Tibial nerve (tissue), 4 donors: ENCODE measurements at regions not wholly inside any gene's neighbourhood (a gene's known extent, or its start where the extent isn't known, plus 50 kb on each side); places are given as distances from the start of the nearest gene placed in this dataset.

Experiments used
- EP300 ChIP-seq, 2 donors: sonication (generic); formaldehyde crosslinking; IDR thresholded peaks; one replicate each; pipeline ENCODE4 v1.6.1; 2017; ENCODE audit warnings: antibody characterized with exemption in 2 of 2, mild to moderate bottlenecking in 1 of 2
- POLR2A ChIP-seq, 2 donors: fragments of 450-650 bp; IDR thresholded peaks; one replicate each; pipeline ENCODE4 v1.6.1; 2017; ENCODE audit warnings: antibody characterized with exemption in 2 of 2, mild to moderate bottlenecking in 2 of 2, moderate library complexity in 2 of 2
- TF ChIP-seq, protein P1 (sequence below), 5 experiments: fragments of 200-600 bp in 3 of 5; fragments of 450-650 bp in 2 of 5; sonication (generic) in 3 of 5; IDR thresholded peaks; one replicate each; pipeline ENCODE4 v1.5.1; 2016 to 2019; ENCODE audit warnings: antibody characterized with exemption in 5 of 5, mild to moderate bottlenecking in 3 of 5, moderate library complexity in 2 of 5

DNA sequence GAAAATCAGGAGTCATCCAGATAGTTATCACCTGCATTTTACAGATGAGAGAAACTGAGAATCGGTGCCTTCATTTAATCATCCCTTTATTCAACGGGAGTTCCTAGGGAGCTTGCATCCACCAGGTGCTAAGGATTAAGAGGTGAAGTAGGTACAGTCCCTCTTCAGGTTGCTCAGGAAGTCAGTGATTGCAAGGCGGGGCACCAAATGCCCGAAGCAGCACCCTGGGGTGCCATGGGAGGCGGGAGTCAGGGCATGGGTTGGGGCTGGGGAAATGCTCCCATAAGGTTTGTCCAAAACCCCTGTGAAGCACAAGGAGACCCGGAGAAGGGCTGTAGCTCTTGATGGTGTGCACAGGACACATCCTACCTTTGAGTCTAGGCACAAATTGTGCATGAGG is 98.8 kb upstream of the KLF4 start:
- TF ChIP-seq, protein P1, sequence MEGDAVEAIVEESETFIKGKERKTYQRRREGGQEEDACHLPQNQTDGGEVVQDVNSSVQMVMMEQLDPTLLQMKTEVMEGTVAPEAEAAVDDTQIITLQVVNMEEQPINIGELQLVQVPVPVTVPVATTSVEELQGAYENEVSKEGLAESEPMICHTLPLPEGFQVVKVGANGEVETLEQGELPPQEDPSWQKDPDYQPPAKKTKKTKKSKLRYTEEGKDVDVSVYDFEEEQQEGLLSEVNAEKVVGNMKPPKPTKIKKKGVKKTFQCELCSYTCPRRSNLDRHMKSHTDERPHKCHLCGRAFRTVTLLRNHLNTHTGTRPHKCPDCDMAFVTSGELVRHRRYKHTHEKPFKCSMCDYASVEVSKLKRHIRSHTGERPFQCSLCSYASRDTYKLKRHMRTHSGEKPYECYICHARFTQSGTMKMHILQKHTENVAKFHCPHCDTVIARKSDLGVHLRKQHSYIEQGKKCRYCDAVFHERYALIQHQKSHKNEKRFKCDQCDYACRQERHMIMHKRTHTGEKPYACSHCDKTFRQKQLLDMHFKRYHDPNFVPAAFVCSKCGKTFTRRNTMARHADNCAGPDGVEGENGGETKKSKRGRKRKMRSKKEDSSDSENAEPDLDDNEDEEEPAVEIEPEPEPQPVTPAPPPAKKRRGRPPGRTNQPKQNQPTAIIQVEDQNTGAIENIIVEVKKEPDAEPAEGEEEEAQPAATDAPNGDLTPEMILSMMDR (IDR thresholded peaks at IDR 0.05): no peak
- no peak for TF ChIP-seq EP300 (IDR thresholded peaks at IDR 0.05)
- TF ChIP-seq POLR2A (IDR thresholded peaks at IDR 0.05): no peak
